ENCODE measurements at regions not wholly inside any gene's neighbourhood (a gene's known extent, or its start where the extent isn't known, plus 50 kb on each side); places are given as distances from the start of the nearest gene placed in this dataset.

DNA sequence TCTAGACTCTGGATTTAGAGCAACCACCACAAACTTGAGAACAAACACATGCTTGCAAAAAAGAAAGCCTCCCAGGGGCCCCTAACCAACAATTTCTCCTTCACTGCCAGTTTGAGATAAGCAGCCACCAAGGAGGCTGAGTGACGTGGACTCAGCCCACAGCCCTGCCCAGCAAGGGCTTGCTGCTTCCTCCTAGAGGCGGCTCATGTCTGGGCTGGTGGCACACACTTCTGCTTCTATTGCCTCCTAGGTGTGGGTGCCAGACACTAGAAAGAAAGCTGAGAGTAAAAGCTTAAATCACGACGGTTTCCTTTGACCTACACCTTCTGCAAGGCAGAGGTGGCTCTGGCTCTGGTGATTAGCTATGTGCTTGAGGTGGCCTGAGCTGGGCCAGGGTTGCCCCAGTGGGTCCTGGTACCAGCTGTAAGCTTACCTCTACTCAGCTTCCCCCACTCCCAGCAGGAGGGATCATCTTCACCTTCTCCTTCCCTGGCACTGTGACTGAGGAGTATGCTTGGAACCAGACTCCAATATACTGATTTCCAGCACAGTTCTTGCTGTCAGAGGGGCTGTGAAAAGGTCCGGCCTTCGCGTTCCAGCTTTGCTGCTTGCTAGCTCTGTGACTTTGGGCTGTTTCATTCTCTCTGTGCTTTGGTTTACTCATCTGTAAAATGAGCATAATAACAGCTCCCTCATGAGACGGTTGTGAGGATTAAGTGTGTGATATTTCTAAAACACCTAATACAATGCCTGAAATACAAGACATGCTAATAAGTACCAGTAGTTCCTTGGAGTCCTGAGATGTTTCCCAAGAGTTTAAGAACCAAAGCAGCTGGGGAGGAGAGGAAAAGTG is 89.7 kb upstream of the PARP11 start:
- DNase-seq (ENCODE audit: low read depth in 2 of 2), result no peak

DNA sequence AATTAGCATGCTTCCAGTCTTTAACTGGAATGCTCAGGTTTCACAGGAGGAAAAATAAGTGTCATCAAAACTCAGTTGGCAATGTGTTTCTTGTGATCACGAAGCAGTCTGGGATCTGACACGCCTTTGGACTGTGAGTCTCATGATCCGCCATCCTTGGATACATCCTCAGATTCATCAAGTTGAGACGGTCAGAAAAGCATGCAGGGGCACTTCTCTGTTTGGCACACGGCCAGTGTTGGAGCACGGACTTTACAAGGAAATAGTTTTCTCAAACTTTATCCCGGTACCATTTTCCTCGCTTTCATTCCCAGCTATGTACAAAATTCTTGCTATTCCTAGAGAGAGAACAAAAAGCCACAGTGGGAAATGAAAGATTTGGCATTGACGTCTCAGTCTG is 88.4 kb upstream of the PARP11 start:
- DNase-seq (ENCODE audit: low read depth in 2 of 2), result no peak

DNA sequence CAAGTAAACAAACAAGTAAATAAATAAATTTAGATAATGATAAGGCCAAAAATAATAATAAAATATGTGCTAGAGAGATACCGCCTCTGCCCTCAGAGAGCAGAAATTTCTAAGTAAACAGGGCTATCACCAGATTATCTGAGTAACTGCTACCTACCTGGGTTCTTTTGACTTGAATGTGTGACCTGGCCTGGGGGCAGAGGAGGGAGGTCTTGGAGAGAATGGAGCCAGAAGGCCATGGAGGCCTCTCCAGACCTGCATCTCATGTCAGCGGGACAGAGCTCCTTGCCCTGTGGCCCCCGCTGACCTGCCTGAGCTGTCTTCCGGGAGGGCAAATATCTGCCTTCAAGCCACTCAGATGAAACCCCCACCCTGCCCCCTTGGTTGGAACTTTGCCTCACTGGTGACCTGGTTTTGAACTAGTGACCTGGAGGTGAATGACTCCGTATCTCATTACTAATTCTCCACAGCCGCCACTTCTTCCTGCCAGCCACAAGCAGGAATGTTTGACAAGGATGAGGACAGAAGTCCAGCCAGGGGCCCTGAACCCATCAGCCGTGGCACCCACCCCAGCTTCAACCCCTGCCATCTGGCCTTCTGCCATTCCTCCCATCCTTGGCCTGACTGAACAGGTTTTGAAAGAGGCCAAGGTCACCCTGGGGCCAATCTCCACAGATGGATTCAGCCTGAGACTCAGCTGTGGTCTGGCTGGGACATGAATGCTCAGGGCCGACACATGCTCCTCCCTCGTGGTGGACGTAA is 86.8 kb upstream of the PARP11 start:
- no peak for DNase-seq (ENCODE audit: low read depth in 2 of 2)

DNA sequence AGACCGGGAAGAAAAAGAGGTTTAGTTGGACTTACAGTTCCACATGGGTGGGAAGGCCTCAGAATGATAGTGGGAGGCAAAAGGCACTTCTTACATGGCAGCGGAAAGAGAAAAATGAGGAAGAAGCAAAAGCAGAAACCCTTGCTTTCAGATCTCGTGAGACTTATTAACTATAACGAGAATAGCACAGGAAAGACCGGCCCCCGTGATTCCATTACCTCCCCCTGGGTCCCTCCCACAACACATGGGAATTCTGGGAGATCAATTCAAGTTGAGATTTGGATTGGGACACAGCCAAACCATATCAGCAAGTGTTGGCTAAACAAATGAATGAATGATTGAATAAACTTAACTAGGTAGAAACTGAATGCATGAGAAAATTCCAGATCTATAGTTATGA is 85.3 kb upstream of the PARP11 start:
- no peak for DNase-seq (ENCODE audit: low read depth in 2 of 2)

DNA sequence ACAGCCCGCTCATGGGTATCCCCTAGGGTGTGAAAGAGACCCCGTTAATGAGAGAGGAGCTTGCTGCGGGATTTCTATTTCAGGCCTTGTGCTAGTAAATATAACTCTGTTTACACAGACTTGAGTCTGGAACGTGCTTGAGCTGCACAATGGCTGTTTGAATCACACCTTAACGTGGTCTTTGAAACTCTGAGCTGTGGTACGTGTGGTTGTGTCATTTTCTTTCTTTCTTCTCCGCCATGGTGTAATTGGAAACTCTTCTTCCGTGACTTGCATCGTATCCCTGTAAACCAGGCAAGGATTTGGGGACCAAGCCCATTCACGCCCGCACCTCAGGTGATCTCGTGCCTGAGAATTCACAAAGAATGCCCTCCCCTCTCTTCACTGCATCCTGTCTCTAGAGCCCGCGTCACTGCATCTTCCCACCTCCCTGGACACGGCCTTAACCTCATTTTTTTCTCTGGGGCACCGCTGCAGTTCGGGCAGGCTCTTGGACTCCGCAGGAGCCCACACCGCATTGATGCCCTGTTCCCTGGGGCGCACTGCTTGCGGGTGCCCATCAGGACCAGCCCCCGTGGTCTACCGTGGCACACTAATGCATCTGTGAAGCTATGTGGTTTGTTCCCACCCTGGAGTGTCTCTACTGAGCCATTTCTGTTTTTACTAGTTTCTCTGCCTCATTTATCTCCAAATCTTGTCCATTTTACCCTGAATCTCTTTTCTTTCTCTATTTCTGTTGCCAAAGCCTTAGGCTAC is 78.4 kb upstream of the PARP11 start:
- DNase-seq (ENCODE audit: low read depth in 2 of 2), result no peak

DNA sequence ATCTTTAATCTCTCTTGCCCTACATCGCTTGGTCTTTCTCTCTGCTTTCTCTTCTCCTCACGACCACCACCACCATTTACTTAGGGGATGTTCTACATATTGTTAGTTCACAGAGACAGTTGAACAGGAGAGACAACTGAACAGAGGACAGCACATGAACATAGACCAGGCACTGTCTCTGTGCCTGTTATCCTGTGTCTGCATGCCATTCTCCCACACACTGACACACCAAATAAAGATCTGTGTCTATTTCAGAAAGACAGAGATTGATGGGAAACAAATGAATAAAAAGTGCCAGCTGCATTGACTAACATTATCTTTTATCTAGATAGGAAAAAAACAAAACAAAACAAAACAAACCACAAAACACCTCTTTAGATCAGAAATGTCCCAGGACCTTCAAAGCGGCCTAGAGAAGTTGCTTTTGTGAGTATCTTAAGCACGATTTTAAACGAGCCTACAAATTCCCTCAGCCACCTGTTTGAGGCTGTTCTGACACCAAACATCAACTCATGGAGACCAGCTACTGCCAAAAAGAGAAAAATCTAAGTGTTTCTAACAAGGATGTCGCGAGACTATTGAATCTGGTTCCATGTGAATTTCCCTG is 77.6 kb upstream of the PARP11 start:
- no peak for DNase-seq (ENCODE audit: low read depth in 2 of 2)

DNA sequence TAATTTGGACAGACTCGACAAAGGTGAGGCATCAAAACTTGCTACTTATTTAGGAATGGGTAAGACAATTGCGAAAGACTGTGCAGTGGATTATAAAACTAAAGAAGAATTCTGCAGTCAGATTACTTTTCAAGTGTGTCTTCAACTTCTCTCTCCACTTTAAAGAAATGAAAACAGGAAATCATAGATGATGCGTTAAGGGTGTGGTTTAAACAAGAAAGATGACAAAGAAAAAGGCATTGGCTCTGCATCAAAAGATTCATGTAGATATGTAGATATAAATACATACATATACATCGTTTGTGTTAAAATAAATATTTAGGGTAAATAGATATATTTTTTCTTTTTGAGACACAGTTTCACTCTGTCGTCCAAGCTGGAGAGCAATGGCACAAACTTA is 74.6 kb upstream of the PARP11 start:
- DNase-seq (ENCODE audit: low read depth in 2 of 2), result no peak

DNA sequence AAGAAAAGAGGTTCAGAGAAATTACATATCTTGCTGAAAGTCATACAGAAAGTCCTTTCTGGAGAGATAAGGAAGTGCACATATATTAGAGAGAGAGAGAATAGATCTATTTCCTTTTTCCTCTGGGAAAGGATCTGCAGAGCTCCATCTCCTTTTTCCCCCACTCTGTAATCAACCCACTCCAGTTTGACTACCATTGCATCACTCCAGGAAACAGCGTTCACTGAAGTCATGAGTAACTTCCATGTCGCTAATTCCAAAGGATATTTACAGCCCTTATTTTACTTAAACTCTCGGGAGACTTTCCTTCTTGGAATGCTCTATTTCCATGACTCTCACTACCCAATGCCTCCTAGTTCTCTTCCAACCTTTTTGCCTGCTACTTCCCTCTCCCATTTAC is 72.5 kb upstream of the PARP11 start:
- DNase-seq (ENCODE audit: low read depth in 2 of 2), result no peak

DNA sequence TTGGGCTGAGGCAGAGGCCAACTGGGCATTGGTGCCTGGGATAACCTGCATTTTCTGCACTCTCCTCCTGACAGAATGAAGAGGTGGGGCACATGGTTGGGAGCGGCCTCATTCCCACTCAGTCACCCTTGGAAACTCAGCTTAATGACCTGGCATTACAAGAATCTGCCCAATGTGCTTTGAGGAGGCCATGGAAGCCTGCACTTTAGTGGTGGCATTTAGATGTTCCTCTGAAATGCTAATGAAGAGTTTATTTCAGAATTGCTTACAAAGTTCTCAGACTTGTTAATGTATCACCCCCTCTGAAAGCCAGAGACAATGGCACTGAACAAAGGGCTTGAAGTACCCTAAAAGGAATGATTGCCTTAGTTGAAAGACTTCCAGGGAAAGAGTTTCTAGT is 71.4 kb upstream of the PARP11 start:
- no peak for DNase-seq (ENCODE audit: low read depth in 2 of 2)

DNA sequence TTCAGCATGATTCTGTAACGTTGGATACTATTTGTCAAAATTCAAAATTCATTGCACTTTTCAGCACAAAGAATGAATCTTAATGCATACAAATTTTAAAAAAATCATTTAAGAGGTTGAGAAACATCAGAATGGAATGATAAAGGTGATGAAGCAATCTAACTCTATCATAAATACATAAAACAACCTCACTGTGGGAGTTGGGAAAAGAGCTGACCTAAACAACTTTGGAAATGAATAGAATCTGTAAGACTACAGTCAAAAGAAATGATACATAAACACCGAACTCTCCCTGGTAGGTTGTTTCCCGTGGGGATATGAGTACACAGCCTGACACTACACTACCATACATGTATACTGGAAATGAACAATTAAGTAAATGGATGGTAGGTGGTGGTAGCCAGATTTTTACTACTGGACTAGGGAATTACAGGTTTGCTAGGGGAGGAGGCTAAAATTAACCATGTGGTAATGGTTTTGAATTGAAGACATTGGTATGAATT is 64.9 kb upstream of the PARP11 start:
- DNase-seq (ENCODE audit: low read depth in 2 of 2), result no peak

DNA sequence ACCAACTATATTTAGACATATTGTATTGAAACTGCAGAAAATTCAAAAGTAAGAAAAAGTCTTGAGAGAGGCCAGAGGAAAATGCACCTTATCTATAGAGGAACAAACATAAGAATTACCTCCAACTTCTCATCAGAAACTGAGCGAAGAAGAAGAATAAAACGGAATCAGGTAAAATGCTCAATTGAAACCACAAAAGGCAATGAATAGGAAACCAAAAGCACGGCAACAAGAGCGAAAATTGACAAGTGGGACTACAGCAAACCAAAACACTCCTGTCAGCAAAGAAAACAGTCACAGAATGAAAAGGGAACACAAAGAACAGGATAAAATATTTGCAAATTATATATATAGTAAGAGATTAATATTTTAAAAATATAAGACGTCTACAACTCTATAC is 61.9 kb upstream of the PARP11 start:
- no peak for DNase-seq (ENCODE audit: low read depth in 2 of 2)

DNA sequence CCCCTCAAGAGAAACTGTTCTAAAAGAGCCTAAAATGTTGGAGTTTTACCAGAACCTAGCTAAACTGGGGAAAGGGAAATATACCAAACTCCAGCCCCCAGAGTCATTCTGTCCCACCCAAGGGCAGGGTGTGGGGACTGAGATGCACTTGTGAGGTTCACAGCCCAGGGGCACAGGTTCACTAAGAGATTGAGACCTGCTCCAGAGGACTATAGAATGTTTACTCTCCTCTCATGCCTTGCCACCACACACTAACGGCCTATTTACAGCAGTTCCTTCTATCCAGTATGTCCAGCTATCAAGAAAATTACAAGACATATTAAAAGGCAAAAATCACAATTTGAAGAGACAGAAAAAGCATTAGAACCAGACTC is 60.6 kb upstream of the PARP11 start:
- no peak for DNase-seq (ENCODE audit: low read depth in 2 of 2)

DNA sequence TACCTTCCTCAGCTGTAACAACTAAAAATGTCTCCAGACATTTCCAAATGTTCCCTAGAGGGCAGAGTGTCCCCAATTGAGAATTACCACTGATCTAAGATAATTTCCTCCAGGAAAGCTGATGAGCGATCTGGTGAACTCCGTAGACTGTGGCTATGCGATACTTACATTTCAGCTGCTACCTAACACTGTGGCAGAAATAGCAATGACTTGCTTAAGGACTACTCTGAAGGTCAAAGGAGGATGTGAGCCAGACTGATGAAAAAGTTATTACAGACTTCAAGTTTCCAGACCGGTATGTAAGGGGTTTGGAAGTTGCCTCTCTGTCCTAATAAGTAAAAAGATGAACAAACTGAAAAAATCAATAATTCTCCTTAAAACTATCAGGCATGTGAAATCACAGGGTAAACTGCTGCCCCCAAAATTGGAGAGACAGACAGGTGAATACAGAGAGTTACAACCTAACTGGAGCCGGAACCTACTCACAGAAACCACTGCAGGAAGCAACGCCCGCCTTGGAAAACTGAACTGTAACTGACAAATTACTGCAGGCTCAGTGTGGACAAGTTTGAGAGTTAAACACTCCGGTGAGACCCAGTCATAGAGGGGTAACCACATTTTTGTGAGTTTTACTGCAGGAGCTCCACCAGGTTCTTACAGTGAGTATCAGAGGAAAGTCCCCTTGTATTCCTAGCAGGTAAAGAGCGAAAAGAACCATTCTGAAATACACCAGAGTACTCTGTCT is 60.0 kb upstream of the PARP11 start:
- DNase-seq (ENCODE audit: low read depth in 2 of 2), result no peak

DNA sequence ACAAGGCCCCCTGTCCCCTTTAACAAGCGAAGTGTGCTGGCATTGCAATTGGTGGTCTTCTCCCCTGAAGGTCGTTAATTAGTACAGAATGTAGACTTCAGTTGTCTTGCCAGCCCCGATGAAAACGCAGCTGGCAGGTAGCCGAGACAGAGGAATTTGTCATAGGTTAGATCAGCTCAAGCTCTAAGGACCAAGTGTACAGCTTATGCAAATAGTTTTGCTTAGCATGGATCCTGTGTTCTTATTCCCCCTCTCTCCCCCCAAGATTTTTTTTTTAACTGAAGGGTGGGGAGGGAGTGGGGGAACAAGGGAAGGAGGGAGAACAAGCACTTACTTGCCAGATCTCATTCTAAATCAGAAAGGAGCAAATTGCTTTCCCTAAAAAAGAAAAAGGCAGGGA is 58.6 kb upstream of the PARP11 start:
- no peak for DNase-seq (ENCODE audit: low read depth in 2 of 2)

DNA sequence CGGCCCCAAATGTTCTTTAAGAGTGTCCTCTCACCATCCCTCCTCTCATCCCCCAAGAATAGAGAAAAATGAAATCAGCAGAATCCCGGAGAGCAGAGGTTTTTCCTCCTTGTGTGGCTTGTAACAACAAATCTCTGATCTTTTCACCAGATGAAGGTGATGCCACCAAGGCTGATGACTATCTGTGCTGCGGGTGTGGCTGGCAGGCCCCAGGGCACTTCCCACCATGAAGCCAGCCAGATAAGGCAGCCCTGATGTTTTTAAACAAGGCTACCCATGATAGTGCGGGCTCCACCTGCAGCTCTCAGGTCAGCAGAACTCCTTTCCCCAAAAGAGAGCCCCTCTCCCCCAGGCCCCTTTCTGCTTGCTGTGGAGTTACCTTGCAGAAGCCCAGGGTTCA is 58.0 kb upstream of the PARP11 start:
- no peak for DNase-seq (ENCODE audit: low read depth in 2 of 2)

DNA sequence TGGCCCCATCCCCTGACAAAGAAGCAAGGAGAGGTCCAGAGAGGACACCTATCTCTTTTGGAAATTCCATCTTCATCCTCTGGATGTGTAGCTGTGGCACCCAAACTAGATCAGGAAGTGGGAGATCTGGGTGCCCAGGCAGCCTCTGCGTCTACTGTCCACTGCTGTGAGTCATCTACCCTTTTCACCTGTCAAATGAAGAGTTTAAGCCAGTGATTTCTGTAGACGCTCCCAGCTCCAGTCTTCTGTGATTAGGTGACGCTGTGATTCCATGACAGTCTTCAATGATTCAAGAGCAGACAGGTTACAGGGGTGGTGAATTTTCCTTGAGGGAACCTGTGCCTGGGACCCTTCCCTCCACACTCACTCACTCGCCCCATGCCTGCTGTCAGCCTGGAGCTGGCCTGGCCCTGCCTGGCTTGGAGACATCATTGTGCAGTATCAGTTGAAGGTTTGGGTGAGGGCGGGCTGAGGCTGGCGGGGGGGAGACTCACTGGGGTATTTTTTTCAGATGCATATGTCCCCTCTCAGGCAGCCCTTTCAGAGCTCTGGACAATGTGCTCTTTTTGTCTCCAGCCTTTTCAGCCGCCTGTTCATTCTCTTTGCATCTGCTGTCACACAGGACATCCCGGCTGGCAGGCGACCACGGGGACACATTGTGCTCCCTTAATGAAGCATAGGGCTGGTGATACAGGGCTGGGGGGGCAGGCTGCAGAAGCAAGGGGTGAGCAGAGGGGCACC is 56.8 kb upstream of the PARP11 start:
- DNase-seq (ENCODE audit: low read depth in 2 of 2), result no peak

DNA sequence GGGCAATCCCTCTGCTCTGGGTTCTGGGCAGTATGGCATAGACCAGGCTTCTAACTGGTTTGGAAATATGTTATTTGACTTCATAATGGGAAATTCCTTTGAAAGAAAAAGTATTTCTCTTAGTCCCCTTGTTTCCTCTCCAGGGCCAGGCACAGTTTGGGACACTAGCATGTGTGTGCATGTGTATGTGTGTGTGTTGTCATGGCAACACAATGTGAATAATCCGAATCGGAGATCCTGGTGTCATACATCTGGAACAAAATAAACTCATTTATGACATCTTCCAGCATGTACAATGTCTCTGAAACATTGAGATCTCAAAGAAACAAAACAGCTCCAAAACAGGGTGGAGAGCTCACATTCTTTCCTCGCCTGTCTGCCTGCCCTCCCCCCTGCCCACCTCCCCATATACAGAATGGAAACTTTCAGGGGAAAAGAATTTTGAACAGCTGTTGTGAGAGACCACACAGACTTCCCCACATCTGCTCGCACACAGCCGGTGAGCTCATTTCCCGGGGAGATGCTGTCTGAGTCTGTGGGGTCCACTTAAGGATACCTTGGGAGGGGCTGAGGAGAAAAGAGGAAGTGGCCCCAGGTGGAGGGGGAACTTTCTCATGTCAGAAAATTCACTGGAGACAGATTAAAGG is 55.5 kb upstream of the PARP11 start:
- no peak for DNase-seq (ENCODE audit: low read depth in 2 of 2)

DNA sequence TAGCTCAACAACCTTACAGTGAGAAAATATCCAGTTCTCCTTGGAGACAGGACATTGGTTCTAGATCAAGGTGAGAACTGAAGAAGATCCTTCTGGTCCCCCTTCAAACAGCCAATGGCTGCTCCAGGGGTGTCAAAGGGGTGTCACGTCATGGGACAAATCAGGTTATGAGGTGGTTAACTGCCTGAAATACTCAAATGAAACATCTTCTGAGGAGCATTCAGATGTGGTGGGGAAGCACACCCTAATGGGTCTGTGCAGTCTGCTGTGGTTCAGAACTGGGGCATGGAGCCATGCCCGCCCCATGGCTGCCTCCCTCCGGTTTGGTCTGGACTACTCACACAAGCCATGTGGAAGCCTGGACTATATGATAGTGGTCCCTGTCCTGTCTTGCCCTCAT is 52.4 kb upstream of the PARP11 start:
- DNase-seq (ENCODE audit: low read depth in 2 of 2), result no peak

DNA sequence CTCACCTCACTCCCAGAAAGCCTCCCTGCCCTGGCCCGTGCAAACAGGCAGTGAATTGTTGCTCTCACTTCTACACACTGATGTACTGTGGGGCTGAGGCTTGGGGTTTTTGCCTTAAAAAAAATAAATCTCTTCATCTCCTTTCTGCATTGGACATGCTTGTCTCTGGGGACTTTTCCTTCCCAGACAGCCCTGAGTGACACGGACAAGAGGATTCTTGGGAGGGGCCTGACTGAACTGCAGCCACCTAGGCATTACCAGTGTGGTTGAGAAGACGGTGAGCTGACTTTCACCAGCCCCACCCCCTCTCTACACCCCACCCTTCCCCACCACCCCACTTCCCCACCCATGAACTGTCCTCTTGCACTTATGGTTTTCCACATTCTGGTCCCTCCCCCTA is 51.6 kb upstream of the PARP11 start:
- DNase-seq (ENCODE audit: low read depth in 2 of 2), result no peak

DNA sequence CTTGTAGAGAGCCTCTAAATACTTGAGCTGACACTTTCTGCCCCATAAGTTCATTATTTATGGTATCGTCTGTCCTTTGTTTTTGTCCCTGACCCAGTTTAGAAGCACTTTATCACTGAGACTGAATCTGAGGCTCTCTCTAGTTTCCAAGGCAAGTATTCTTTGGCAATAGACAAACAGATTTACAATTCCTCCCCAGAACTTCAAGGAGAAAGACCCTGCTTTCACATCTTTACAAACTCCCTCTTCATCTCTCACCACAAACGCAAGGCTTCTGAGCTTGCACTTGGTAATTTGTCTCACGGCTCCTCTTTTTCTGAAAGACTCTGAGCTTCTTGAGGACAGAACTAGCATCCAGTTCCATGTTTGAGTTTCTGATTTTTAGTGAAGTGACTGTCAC is 49.8 kb upstream of the PARP11 start:
- no peak for DNase-seq (ENCODE audit: low read depth in 2 of 2)

All from fibroblast of skin of left biceps (primary cell).